ENCODE measurements at regions not wholly inside any gene's neighbourhood (a gene's known extent, or its start where the extent isn't known, plus 50 kb on each side); places are given as distances from the start of the nearest gene placed in this dataset.
"Not testable (repeated sequence)": the region's sequence is repeated elsewhere in the genome, so short reads cannot be mapped to it uniquely, and the experiment has no call there.

- peak; percentile 62 for DNase-seq (ENCODE audit: low spot score)
- intact Hi-C loops (cut with DNase I) = not testable (repeated sequence)
Observed at GRCh38 chr6:120432840-120433239, 901.4 kb downstream of the TBC1D32 start.

- intact Hi-C loops (cut with DNase I) = no loop called here
- DNase-seq (ENCODE audit: low spot score) = no peak
Observed at GRCh38 chr6:120431841-120432240, 902.4 kb downstream of the TBC1D32 start.

- intact Hi-C loops (cut with DNase I) = no loop called here
- DNase-seq (ENCODE audit: low spot score) = no peak
Observed at GRCh38 chr6:120411394-120411793, 922.9 kb downstream of the TBC1D32 start.

GRCh38 chr6:120410586-120410985 is 923.7 kb downstream of the TBC1D32 start:
- intact Hi-C loops (cut with DNase I) = no loop called here
- no peak for DNase-seq (ENCODE audit: low spot score)

GRCh38 chr6:120407696-120408095 is 926.6 kb downstream of the TBC1D32 start:
- intact Hi-C loops (cut with DNase I) = loop anchor here in 1 of 2 donors (2.0 kb wide), 1 partner anchor 49 kb away; no protein-coding TSS in a partner anchor
- no peak for DNase-seq (ENCODE audit: low spot score)

- DNase-seq (ENCODE audit: low spot score) = no peak
- intact Hi-C loops (cut with DNase I) = no loop called here
Observed at GRCh38 chr6:120405947-120406346, 928.3 kb downstream of the TBC1D32 start.

- intact Hi-C loops (cut with DNase I) = no loop called here
- DNase-seq (ENCODE audit: low spot score) = no peak
Observed at GRCh38 chr6:120395784-120396183, 938.5 kb downstream of the TBC1D32 start.

GRCh38 chr6:120395330-120395729 is 939.0 kb downstream of the TBC1D32 start:
- no peak for DNase-seq (ENCODE audit: low spot score)
- intact Hi-C loops (cut with DNase I) = no loop called here

GRCh38 chr6:120392941-120393340 is 941.3 kb downstream of the TBC1D32 start:
- intact Hi-C loops (cut with DNase I) = no loop called here
- no peak for DNase-seq (ENCODE audit: low spot score)

- no peak for DNase-seq (ENCODE audit: low spot score)
- intact Hi-C loops (cut with DNase I) = no loop called here
Observed at GRCh38 chr6:120384671-120385070, 949.6 kb downstream of the TBC1D32 start.

- DNase-seq (ENCODE audit: low spot score) = no peak
- intact Hi-C loops (cut with DNase I) = no loop called here
Observed at GRCh38 chr6:120383681-120384080, 950.6 kb downstream of the TBC1D32 start.

- intact Hi-C loops (cut with DNase I) = loop anchor here in 1 of 2 donors (5.0 kb wide), 1 partner anchor 39 kb away; no protein-coding TSS in a partner anchor
- DNase-seq (ENCODE audit: low spot score) = no peak
Observed at GRCh38 chr6:120378582-120379220, 955.6 kb downstream of the TBC1D32 start.

- no peak for DNase-seq (ENCODE audit: low spot score)
- intact Hi-C loops (cut with DNase I) = no loop called here
Observed at GRCh38 chr6:120373185-120373584, 961.1 kb downstream of the TBC1D32 start.

- intact Hi-C loops (cut with DNase I) = no loop called here
- no peak for DNase-seq (ENCODE audit: low spot score)
Observed at GRCh38 chr6:120363429-120363828, 970.9 kb downstream of the TBC1D32 start.

- intact Hi-C loops (cut with DNase I) = loop anchor here in 1 of 2 donors (2.0 kb wide), 1 partner anchor 50 kb away; no protein-coding TSS in a partner anchor
- DNase-seq (ENCODE audit: low spot score) = not testable (repeated sequence)
Observed at GRCh38 chr6:120358535-120358934, 975.7 kb downstream of the TBC1D32 start.

GRCh38 chr6:120357447-120357846 is 976.8 kb downstream of the TBC1D32 start:
- DNase-seq (ENCODE audit: low spot score) = no peak
- intact Hi-C loops (cut with DNase I) = no loop called here

- DNase-seq (ENCODE audit: low spot score) = no peak
- intact Hi-C loops (cut with DNase I) = no loop called here
Observed at GRCh38 chr6:120355822-120356221, 978.5 kb downstream of the TBC1D32 start.

- intact Hi-C loops (cut with DNase I) = no loop called here
- DNase-seq (ENCODE audit: low spot score) = no peak
Observed at GRCh38 chr6:120354452-120355098, 979.7 kb downstream of the TBC1D32 start.

GRCh38 chr6:120352491-120352890 is 981.8 kb downstream of the TBC1D32 start:
- intact Hi-C loops (cut with DNase I) = no loop called here
- DNase-seq (ENCODE audit: low spot score) = no peak

- DNase-seq (ENCODE audit: low spot score) = no peak
- intact Hi-C loops (cut with DNase I) = no loop called here
Observed at GRCh38 chr6:120348926-120349325, 985.4 kb downstream of the TBC1D32 start.

- intact Hi-C loops (cut with DNase I) = no loop called here
- DNase-seq (ENCODE audit: low spot score) = no peak
Observed at GRCh38 chr6:120328521-120328920, 979.0 kb upstream of the MAN1A1 start.

Data from posterior vena cava (tissue), 2 donors.